ENCODE measurements at regions not wholly inside any gene's neighbourhood (a gene's known extent, or its start where the extent isn't known, plus 50 kb on each side); places are given as distances from the start of the nearest gene placed in this dataset.
"Not testable (repeated sequence)": the region's sequence is repeated elsewhere in the genome, so short reads cannot be mapped to it uniquely, and the experiment has no call there.

GRCh38 chr10:2921956-2922680 is 145.2 kb upstream of the PFKP start:
- no peak for DNase-seq

GRCh38 chr10:2920637-2921036 is 146.7 kb upstream of the PFKP start:
- DNase-seq = no peak

GRCh38 chr10:2920168-2920567 is 147.2 kb upstream of the PFKP start:
- DNase-seq = no peak

GRCh38 chr10:2919016-2919415 is 148.3 kb upstream of the PFKP start:
- DNase-seq = no peak

- DNase-seq = no peak
Observed at GRCh38 chr10:2918489-2918888, 148.9 kb upstream of the PFKP start.

- no peak for DNase-seq
Observed at GRCh38 chr10:2917926-2918325, 149.4 kb upstream of the PFKP start.

GRCh38 chr10:2915412-2915811 is 151.9 kb upstream of the PFKP start:
- no peak for DNase-seq

GRCh38 chr10:2914741-2915140 is 152.6 kb upstream of the PFKP start:
- DNase-seq = no peak

- DNase-seq = peak in 1 of 3 donors; percentile 42
Observed at GRCh38 chr10:2913474-2913873, 153.9 kb upstream of the PFKP start.

- DNase-seq = no peak
Observed at GRCh38 chr10:2910656-2911055, 156.7 kb upstream of the PFKP start.

GRCh38 chr10:2909921-2910320 is 157.4 kb upstream of the PFKP start:
- no peak for DNase-seq

- DNase-seq = no peak
Observed at GRCh38 chr10:2908851-2909630, 158.3 kb upstream of the PFKP start.

- DNase-seq = no peak
Observed at GRCh38 chr10:2906974-2907373, 160.4 kb upstream of the PFKP start.

- no peak for DNase-seq
Observed at GRCh38 chr10:2905851-2906250, 161.5 kb upstream of the PFKP start.

- no peak for DNase-seq
Observed at GRCh38 chr10:2900530-2900929, 166.8 kb upstream of the PFKP start.

- no peak for DNase-seq
Observed at GRCh38 chr10:2899246-2899951, 167.9 kb upstream of the PFKP start.

GRCh38 chr10:2898509-2898860 is 168.9 kb upstream of the PFKP start:
- no peak for DNase-seq

GRCh38 chr10:2897619-2898508 is 169.5 kb upstream of the PFKP start:
- DNase-seq = no peak

GRCh38 chr10:2896334-2896733 is 171.0 kb upstream of the PFKP start:
- not testable (repeated sequence) for DNase-seq

GRCh38 chr10:2895594-2896196 is 171.7 kb upstream of the PFKP start:
- peak in 1 of 3 donors; percentile 44 for DNase-seq

GRCh38 chr10:2893991-2894390 is 173.4 kb upstream of the PFKP start:
- DNase-seq = no peak

Measured in muscle of back (tissue), 3 donors.